OCI-LY7 (cell line): ENCODE measurements at regions not wholly inside any gene's neighbourhood (a gene's known extent, or its start where the extent isn't known, plus 50 kb on each side); places are given as distances from the start of the nearest gene placed in this dataset.
"Not testable (repeated sequence)": the region's sequence is repeated elsewhere in the genome, so short reads cannot be mapped to it uniquely, and the experiment has no call there.

ENCODE experiments used
- BruUV-seq: library from RNA; stranded (reverse); fragments of 400-500 nt; replicated peaks from 2 replicates; lab custom pipeline; 2021; lab: Mats Ljungman, UMichigan
- CTCF ChIA-PET: fragments of 300-600 bp; sonication (Branson Sonifier 250); formaldehyde crosslinking; loops from one replicate; lab custom pipeline; 2022; ENCODE audit warnings: antibody characterized with exemption; ENCODE audit not compliant: unreplicated experiment; lab: Charles Lee
- POLR2A ChIA-PET: fragments of 300-600 bp; sonication (Branson Sonifier 250); formaldehyde crosslinking; loops from one replicate; lab custom pipeline; 2022; ENCODE audit warnings: antibody characterized with exemption; lab: Charles Lee
- DNase-seq: peaks from one replicate; pipeline ENCODE4 v3.0.0-alpha.2; 2015; ENCODE audit warnings: low spot score
- H2AFZ ChIP-seq: fragments of 200-600 bp; sonication (generic), shearing (Covaris generic); 2 replicates; pipeline ENCODE4 v1.6.1; 2014; ENCODE audit warnings: mild to moderate bottlenecking, antibody characterized with exemption, low read length, moderate library complexity
- H3K27ac ChIP-seq: fragments of 200-600 bp; sonication (generic); 2 replicates; pipeline ENCODE4 v1.5.1; 2014; ENCODE audit warnings: mixed run types, low read depth, mild to moderate bottlenecking, moderate library complexity, low read length, inconsistent platforms; ENCODE audit not compliant: poor library complexity, severe bottlenecking
- H3K36me3 ChIP-seq: fragments of 200-600 bp; sonication (generic); 2 replicates; pipeline ENCODE4 v1.6.1; 2014; ENCODE audit warnings: mild to moderate bottlenecking, antibody characterized with exemption, low read length, moderate library complexity, mixed read lengths; ENCODE audit not compliant: insufficient read depth
- H3K4me1 ChIP-seq: fragments of 200-600 bp; sonication (generic); 2 replicates; pipeline ENCODE4 v1.5.1; 2014; ENCODE audit warnings: mild to moderate bottlenecking, low read length; ENCODE audit not compliant: insufficient read depth, poor library complexity, severe bottlenecking
- H3K4me2 ChIP-seq: fragments of 200-600 bp; sonication (generic); 2 replicates; pipeline ENCODE4 v1.6.1; 2014; ENCODE audit warnings: mild to moderate bottlenecking, low read length
- H3K4me3 ChIP-seq: fragments of 200-600 bp; sonication (generic); 2 replicates; pipeline ENCODE4 v1.5.1; 2014; ENCODE audit warnings: mild to moderate bottlenecking, low read depth, low read length; ENCODE audit not compliant: poor library complexity, severe bottlenecking
- H3K79me2 ChIP-seq: fragments of 200-600 bp; sonication (generic); 2 replicates; pipeline ENCODE4 v1.6.1; 2016; ENCODE audit warnings: low read depth, mild to moderate bottlenecking, low read length, moderate library complexity, mixed read lengths; ENCODE audit not compliant: insufficient read depth
- H3K9me2 ChIP-seq: fragments of 200-600 bp; sonication (generic); 2 replicates; pipeline ENCODE4 v1.6.1; 2016; ENCODE audit warnings: mild to moderate bottlenecking, low read length, mixed read lengths; ENCODE audit not compliant: insufficient read depth
- H3K9me3 ChIP-seq: fragments of 200-600 bp; sonication (generic); 2 replicates; pipeline ENCODE4 v1.6.1; 2014; ENCODE audit warnings: mild to moderate bottlenecking, mixed run types, low read length, mixed read lengths
- H4K20me1 ChIP-seq: fragments of 200-600 bp; sonication (generic); 2 replicates; pipeline ENCODE4 v1.6.1; 2014; ENCODE audit warnings: mild to moderate bottlenecking, antibody characterized with exemption, low read length, moderate library complexity, mixed read lengths; ENCODE audit not compliant: insufficient read depth
- CTCF ChIP-seq: fragments of 200-600 bp; sonication (generic); conservative IDR thresholded peaks from 2 replicates; pipeline ENCODE4 v1.5.1; 2014; ENCODE audit warnings: mild to moderate bottlenecking, antibody characterized with exemption, low read length, moderate library complexity, mixed read lengths
- EZH2phosphoT487 ChIP-seq: fragments of 200-600 bp; sonication (generic); IDR thresholded peaks from 2 replicates; pipeline ENCODE4 v1.6.1; 2018; ENCODE audit warnings: low read depth, borderline replicate concordance, mild to moderate bottlenecking, mixed run types, antibody characterized with exemption, low read length, moderate library complexity, mixed read lengths
- intact Hi-C: fragments of 100-400 bp; cut with micrococcal nuclease; formaldehyde crosslinking; loops from one replicate; pipeline ENCODE4 v1.10.0; 2022; ENCODE audit not compliant: unreplicated experiment

DNA sequence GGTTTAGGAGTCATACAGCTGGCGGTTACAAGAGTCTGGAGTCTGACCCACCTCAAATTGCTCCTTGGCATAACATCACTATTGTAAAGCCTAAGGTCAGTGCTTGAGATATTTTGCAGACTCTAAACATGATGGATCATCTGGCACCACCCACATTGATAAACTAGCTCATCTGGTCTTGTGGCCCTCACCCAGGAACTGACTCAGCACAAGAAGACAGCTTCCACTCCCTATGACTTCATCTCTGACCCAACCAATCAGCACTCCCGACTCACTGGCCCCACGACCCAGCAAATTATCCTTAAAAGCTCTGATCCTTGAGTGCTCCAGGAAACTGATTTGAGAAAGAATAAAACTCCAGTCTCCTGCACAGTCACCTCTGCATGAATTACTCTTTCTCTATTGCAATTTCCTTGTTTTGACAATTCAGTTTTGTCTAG lies 115.9 kb downstream of the CD24 start:
- no peak overlapping the region for H3K4me2 ChIP-seq
- ChIA-PET POLR2A (no interaction called here), CTCF (no interaction called here)
- no peaks in the 10 kb centered on the region for H4K20me1 ChIP-seq
- no peak for DNase-seq
- no peak overlapping the region for H3K27ac ChIP-seq
- no peaks in the 10 kb centered on the region for H3K4me1 ChIP-seq
- BruUV-seq = no TSS peak
- no peak overlapping the region for H3K4me3 ChIP-seq
- intact Hi-C loops = no loop called here
- no peaks in the 10 kb centered on the region; the same call in 1 of the 2 replicates for H3K36me3 ChIP-seq
- TF ChIP-seq CTCF = no peak
- TF ChIP-seq EZH2phosphoT487 = no peak
- peaks cover 22% of the 10 kb centered on the region for H3K9me3 ChIP-seq
- no peaks in the 10 kb centered on the region for H3K9me2 ChIP-seq
- H3K79me2 ChIP-seq = no peaks in the 10 kb centered on the region
- H2AFZ ChIP-seq = no peak overlapping the region

- TF ChIP-seq EZH2phosphoT487 (no peak), CTCF (no peak)
- ChIA-PET CTCF (no interaction called here), POLR2A (interaction anchor here (1.7 kb wide), 1 partner anchor 12 kb away, joined by 5 read pairs; no protein-coding TSS in a partner anchor)
- Histone ChIP-seq H3K4me2 (no peak overlapping the region), H3K4me1 (no peaks in the 10 kb centered on the region), H3K4me3 (no peak overlapping the region), H3K79me2 (no peaks in the 10 kb centered on the region), H4K20me1 (no peaks in the 10 kb centered on the region), H3K36me3 (no peaks in the 10 kb centered on the region; the same call in 1 of the 2 replicates), H2AFZ (no peak overlapping the region), H3K27ac (no peak overlapping the region), H3K9me2 (no peaks in the 10 kb centered on the region), H3K9me3 (peaks cover 18% of the 10 kb centered on the region)
- intact Hi-C loops = no loop called here
- no TSS peak for BruUV-seq
- DNase-seq = no peak
These were observed 116.5 kb downstream of the CD24 start for GRCh38 chr6:106857771-106858652.

GRCh38 chr6:106857310-106857709 lies 117.2 kb downstream of the CD24 start:
- peaks cover 16% of the 10 kb centered on the region for H3K9me3 ChIP-seq
- H3K79me2 ChIP-seq, H3K4me2 ChIP-seq, H3K4me1 ChIP-seq, BruUV-seq, CTCF ChIA-PET, H2AFZ ChIP-seq, H3K36me3 ChIP-seq, intact Hi-C loops, H3K9me2 ChIP-seq, DNase-seq, H3K27ac ChIP-seq, H3K4me3 ChIP-seq, H4K20me1 ChIP-seq: not testable (repeated sequence)
- POLR2A ChIA-PET = interaction anchor here (0.7 to 1.7 kb wide), 3 partner anchors 12 to 768 kb away, joined by 5 to 7 read pairs (median 6); no protein-coding TSS in a partner anchor
